ENCODE measurements at regions not wholly inside any gene's neighbourhood (a gene's known extent, or its start where the extent isn't known, plus 50 kb on each side); places are given as distances from the start of the nearest gene placed in this dataset.

- no peak for DNase-seq
These were observed 1001.9 kb downstream of the PDHA2 start for GRCh38 chr4:96841801-96842200.

GRCh38 chr4:96844858-96845490, 1005.1 kb downstream of the PDHA2 start:
- DNase-seq, result no peak

GRCh38 chr4:96845819-96846218, 1005.9 kb downstream of the PDHA2 start:
- DNase-seq, result no peak

- DNase-seq, result no peak
These were observed 1034.8 kb downstream of the PDHA2 start for GRCh38 chr4:96874657-96875056.

- DNase-seq, result no peak
These were observed 1039.6 kb downstream of the PDHA2 start for GRCh38 chr4:96879527-96879926.

GRCh38 chr4:96887857-96888256, 1048.0 kb downstream of the PDHA2 start:
- no peak for DNase-seq

GRCh38 chr4:96894621-96895020, 1054.7 kb downstream of the PDHA2 start:
- no peak for DNase-seq

GRCh38 chr4:96895826-96896225, 1055.9 kb downstream of the PDHA2 start:
- DNase-seq, result no peak

GRCh38 chr4:96912716-96913115, 1072.8 kb downstream of the PDHA2 start:
- no peak for DNase-seq

- DNase-seq, result no peak
These were observed 1073.7 kb downstream of the PDHA2 start for GRCh38 chr4:96913441-96914080.

GRCh38 chr4:96916711-96917110, 1076.8 kb downstream of the PDHA2 start:
- no peak for DNase-seq

- DNase-seq, result no peak
These were observed 1097.0 kb downstream of the PDHA2 start for GRCh38 chr4:96936886-96937285.

GRCh38 chr4:96946552-96946951, 1106.7 kb downstream of the PDHA2 start:
- DNase-seq, result no peak

GRCh38 chr4:96952610-96953009, 1112.7 kb downstream of the PDHA2 start:
- no peak for DNase-seq

- DNase-seq, result no peak
These were observed 1115.3 kb downstream of the PDHA2 start for GRCh38 chr4:96955226-96955625.

- DNase-seq, result no peak
These were observed 1115.8 kb downstream of the PDHA2 start for GRCh38 chr4:96955691-96956090.

GRCh38 chr4:96969455-96969854, 1129.6 kb downstream of the PDHA2 start:
- no peak for DNase-seq

GRCh38 chr4:96972920-96973319, 1133.0 kb downstream of the PDHA2 start:
- DNase-seq, result no peak

- DNase-seq, result no peak
These were observed 1134.4 kb downstream of the PDHA2 start for GRCh38 chr4:96974295-96974694.

- no peak for DNase-seq
These were observed 1143.9 kb downstream of the PDHA2 start for GRCh38 chr4:96983830-96984229.

GRCh38 chr4:96986816-96987215, 1146.9 kb downstream of the PDHA2 start:
- no peak for DNase-seq

GRCh38 chr4:96991083-96991482, 1151.2 kb downstream of the PDHA2 start:
- no peak for DNase-seq

GRCh38 chr4:96992443-96992842, 1150.8 kb downstream of the STPG2 start:
- no peak for DNase-seq

- DNase-seq, result no peak
These were observed 1149.7 kb downstream of the STPG2 start for GRCh38 chr4:96993560-96993959.

- DNase-seq, result no peak
These were observed 1139.6 kb downstream of the STPG2 start for GRCh38 chr4:97003715-97004114.
